Activated B cell treated with CpG ODN at 0.5 μM for 24 hours (primary cell): ENCODE measurements at regions not wholly inside any gene's neighbourhood (a gene's known extent, or its start where the extent isn't known, plus 50 kb on each side); places are given as distances from the start of the nearest gene placed in this dataset.

Experiments
- ATAC-seq: fragments of 200-7000 bp; cut with Tn5 transposase; one replicate; pipeline ENCODE4 v1.10.0; 2021; ENCODE audit warnings: low read depth, mild to moderate bottlenecking, moderate library complexity
- CTCF ChIA-PET: fragments of 350-600 bp; sonication (Branson Sonifier 250); formaldehyde crosslinking; loops from one replicate; lab custom pipeline; 2021; ENCODE audit warnings: antibody characterized with exemption; lab: Charles Lee
- POLR2A ChIA-PET: fragments of 350-600 bp; sonication (Branson Sonifier 250); formaldehyde crosslinking; loops from one replicate; lab custom pipeline; 2021; ENCODE audit warnings: antibody characterized with exemption; lab: Charles Lee
- DNase-seq: peaks from one replicate; pipeline ENCODE4 v3.0.0; 2022
- H3K27ac Mint-ChIP-seq: one replicate; pipeline ENCODE4 v1.8.0; 2020; ENCODE audit warnings: mixed read lengths
- H3K27me3 Mint-ChIP-seq: one replicate; pipeline ENCODE4 v1.8.0; 2021; ENCODE audit warnings: mixed read lengths
- H3K36me3 Mint-ChIP-seq: one replicate; pipeline ENCODE4 v1.8.0; 2021; ENCODE audit warnings: low read depth, mixed read lengths
- H3K4me1 Mint-ChIP-seq: one replicate; pipeline ENCODE4 v1.8.0; 2021; ENCODE audit warnings: mixed read lengths
- H3K4me3 Mint-ChIP-seq: one replicate; pipeline ENCODE4 v1.8.0; 2020; ENCODE audit warnings: mild to moderate bottlenecking, mixed read lengths
- H3K9me3 Mint-ChIP-seq: one replicate; pipeline ENCODE4 v1.8.0; 2020; ENCODE audit warnings: mixed read lengths
- intact Hi-C: fragments of 100-400 bp; cut with micrococcal nuclease; formaldehyde crosslinking; loops from one replicate; pipeline ENCODE4 v1.15.1; 2024
- TF ChIP-seq, protein P1 (sequence below): fragments of 200-600 bp; IDR thresholded peaks from one replicate; pipeline ENCODE4 v1.8.0; 2022; ENCODE audit warnings: antibody characterized with exemption, mild to moderate bottlenecking

DNA sequence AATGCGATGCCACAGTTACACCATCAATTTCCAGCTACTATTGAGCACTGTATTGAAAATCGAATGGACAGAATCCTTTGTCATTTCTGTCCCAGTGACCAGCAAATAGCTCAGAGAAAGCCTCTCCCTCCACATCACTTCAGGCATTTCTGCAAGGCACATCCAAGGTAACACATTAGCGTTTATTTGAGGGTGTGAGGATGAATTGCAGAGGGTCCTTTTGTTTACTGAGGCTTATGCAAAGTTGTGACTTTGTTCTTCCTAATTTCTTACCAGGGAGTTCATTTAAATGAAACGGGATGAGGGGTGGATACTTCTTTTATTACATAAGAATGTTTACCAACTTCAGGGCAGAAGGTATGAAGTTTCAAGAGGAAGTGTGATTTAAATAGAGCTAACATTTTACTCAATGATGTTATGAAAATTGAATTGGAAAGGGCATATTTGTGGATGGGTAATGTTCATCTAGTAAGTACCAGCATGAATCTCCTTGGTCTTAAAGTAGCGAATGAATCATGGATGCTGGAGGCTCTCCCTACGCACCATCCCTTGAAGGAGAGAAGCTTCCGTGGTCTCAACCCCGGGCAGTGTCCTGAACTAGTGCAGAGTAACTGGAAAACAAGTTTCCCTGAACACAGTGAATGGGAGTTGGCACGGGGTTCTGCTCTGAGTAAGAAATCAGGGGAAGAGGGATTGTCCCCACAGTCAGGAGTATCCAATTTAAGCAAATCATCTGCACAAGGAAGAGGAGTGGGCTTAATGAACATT, 756.5 kb downstream of the GALR1 start:
- H3K36me3 Mint-ChIP-seq, result no peaks in the 10 kb centered on the region
- H3K27me3 Mint-ChIP-seq, result peaks cover 2% of the 10 kb centered on the region
- POLR2A ChIA-PET, result no interaction called here
- no peaks in the 10 kb centered on the region for H3K4me1 Mint-ChIP-seq
- TF ChIP-seq, protein P1, sequence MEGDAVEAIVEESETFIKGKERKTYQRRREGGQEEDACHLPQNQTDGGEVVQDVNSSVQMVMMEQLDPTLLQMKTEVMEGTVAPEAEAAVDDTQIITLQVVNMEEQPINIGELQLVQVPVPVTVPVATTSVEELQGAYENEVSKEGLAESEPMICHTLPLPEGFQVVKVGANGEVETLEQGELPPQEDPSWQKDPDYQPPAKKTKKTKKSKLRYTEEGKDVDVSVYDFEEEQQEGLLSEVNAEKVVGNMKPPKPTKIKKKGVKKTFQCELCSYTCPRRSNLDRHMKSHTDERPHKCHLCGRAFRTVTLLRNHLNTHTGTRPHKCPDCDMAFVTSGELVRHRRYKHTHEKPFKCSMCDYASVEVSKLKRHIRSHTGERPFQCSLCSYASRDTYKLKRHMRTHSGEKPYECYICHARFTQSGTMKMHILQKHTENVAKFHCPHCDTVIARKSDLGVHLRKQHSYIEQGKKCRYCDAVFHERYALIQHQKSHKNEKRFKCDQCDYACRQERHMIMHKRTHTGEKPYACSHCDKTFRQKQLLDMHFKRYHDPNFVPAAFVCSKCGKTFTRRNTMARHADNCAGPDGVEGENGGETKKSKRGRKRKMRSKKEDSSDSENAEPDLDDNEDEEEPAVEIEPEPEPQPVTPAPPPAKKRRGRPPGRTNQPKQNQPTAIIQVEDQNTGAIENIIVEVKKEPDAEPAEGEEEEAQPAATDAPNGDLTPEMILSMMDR, result no peak
- intact Hi-C loops, result no loop called here
- DNase-seq (no peak), ATAC-seq (no peak)
- CTCF ChIA-PET, result no interaction called here
- H3K4me3 Mint-ChIP-seq, result no peak overlapping the region
- no peak overlapping the region for H3K27ac Mint-ChIP-seq
- peaks cover 11% of the 10 kb centered on the region for H3K9me3 Mint-ChIP-seq

DNA sequence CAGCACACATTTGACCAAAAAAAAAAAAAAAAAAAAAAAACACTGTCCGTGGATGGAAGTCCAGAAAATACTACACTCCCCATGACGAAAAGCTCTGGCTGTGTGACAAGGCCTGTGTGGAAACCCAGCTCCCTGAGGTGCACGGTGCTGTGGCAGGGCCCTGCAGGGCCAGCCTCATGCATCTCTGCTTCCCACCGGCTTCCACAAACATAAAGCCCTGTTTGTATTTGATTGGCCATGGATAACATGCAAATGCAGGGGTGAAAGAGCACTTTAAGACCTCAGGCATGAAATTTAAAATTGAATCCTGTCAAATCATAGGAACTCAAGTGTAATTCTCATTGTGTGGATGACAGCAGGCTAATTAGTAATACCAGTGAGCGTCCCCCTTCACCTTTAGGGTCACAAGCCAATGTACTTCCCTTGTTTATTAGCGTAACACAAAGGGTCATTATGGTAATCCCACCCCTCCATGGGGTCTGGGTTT, 757.2 kb downstream of the GALR1 start:
- DNase-seq, result no peak
- TF ChIP-seq, protein P1, result no peak
- intact Hi-C loops, result no loop called here
- POLR2A ChIA-PET, result interaction anchor here (0.6 kb wide), 1 partner anchor 157 kb away, joined by 3 read pairs; no protein-coding TSS in a partner anchor
- H3K9me3 Mint-ChIP-seq, result peaks cover 8% of the 10 kb centered on the region
- no peak for ATAC-seq
- no peaks in the 10 kb centered on the region for H3K36me3 Mint-ChIP-seq
- H3K4me3 Mint-ChIP-seq, result no peak overlapping the region
- no peaks in the 10 kb centered on the region for H3K4me1 Mint-ChIP-seq
- H3K27ac Mint-ChIP-seq, result no peak overlapping the region
- CTCF ChIA-PET, result no interaction called here
- peaks cover 2% of the 10 kb centered on the region for H3K27me3 Mint-ChIP-seq

DNA sequence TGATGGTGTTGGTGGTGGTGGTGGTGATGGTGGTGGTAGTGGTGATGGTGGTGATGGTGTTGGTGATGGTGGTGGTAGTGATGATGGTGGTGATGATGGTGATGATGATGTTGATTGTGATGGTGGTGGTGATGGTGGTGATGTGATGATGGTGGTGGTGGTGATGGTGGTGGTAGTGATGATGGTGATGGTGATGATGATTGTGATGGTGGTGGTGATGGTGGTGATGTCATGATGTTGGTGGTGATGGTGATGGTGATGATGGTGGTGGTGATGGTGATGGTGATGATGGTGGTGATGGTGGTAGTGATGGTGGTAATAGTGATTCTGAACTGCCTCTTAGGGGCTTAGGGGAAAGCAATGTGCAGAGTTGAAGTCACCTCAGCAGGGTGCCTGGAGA, 760.7 kb downstream of the GALR1 start:
- Mint-ChIP-seq H3K4me3 (no peak overlapping the region), H3K4me1 (no peaks in the 10 kb centered on the region), H3K27ac (no peak overlapping the region), H3K9me3 (peaks cover 6% of the 10 kb centered on the region), H3K36me3 (no peaks in the 10 kb centered on the region), H3K27me3 (peaks cover 2% of the 10 kb centered on the region)
- ChIA-PET CTCF (no interaction called here), POLR2A (no interaction called here)
- DNase-seq (no peak), ATAC-seq (no peak)
- intact Hi-C loops, result no loop called here
- TF ChIP-seq, protein P1, result no peak

DNA sequence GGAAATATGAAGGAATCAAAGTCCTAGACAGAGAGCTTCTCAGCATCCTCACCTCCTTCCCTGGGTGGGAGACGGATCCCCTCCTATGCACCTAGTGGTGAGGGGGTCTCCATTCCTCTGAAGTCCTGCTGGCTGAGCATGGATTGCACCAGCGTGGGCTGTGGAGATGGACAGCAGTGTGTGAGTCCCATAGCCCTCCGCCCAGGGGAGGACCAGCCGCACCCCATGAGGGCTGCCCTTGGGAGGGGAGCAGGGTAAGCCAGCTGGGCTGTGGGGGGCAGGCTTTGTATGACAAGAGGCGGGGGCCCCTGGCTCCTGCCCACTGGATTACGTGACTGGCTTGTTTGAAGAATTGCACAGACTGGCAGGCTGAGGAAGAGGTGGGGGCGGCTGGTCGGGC, 768.2 kb downstream of the GALR1 start:
- no peaks in the 10 kb centered on the region for H3K4me1 Mint-ChIP-seq
- no peak for ATAC-seq
- DNase-seq, result no peak
- H3K36me3 Mint-ChIP-seq, result no peaks in the 10 kb centered on the region
- H3K4me3 Mint-ChIP-seq, result no peak overlapping the region
- no peaks in the 10 kb centered on the region for H3K27me3 Mint-ChIP-seq
- intact Hi-C loops, result no loop called here
- TF ChIP-seq, protein P1, result no peak
- no peaks in the 10 kb centered on the region for H3K9me3 Mint-ChIP-seq
- no peak overlapping the region for H3K27ac Mint-ChIP-seq
- POLR2A ChIA-PET, result no interaction called here
- CTCF ChIA-PET, result no interaction called here

DNA sequence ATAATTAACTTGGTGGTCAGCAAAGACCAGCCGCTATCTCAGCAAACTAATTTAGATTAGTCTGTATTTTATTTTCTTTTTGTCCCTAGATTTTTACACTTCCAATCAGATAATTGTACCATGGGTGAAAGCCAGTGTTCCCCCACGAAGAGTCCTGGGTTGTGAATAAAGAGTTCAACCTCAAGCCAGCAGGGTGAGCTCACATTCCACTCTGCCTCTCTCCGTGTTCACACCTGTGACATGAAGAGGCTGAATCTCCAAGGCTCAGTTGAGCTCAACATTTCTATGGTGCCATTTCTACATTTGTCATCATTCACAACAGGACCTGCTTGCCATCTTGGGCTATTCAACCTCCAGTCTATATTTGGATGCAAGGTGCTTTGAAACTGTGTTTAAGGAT, 771.5 kb downstream of the GALR1 start:
- no peaks in the 10 kb centered on the region for H3K9me3 Mint-ChIP-seq
- no peak overlapping the region for H3K4me3 Mint-ChIP-seq
- ChIA-PET POLR2A (no interaction called here), CTCF (no interaction called here)
- no peaks in the 10 kb centered on the region for H3K4me1 Mint-ChIP-seq
- H3K27me3 Mint-ChIP-seq, result no peaks in the 10 kb centered on the region
- ATAC-seq, result no peak
- TF ChIP-seq, protein P1, result no peak
- no peaks in the 10 kb centered on the region for H3K36me3 Mint-ChIP-seq
- no peak overlapping the region for H3K27ac Mint-ChIP-seq
- DNase-seq, result no peak
- intact Hi-C loops, result no loop called here
